ENCODE measurements at regions not wholly inside any gene's neighbourhood (a gene's known extent, or its start where the extent isn't known, plus 50 kb on each side); places are given as distances from the start of the nearest gene placed in this dataset.

DNA sequence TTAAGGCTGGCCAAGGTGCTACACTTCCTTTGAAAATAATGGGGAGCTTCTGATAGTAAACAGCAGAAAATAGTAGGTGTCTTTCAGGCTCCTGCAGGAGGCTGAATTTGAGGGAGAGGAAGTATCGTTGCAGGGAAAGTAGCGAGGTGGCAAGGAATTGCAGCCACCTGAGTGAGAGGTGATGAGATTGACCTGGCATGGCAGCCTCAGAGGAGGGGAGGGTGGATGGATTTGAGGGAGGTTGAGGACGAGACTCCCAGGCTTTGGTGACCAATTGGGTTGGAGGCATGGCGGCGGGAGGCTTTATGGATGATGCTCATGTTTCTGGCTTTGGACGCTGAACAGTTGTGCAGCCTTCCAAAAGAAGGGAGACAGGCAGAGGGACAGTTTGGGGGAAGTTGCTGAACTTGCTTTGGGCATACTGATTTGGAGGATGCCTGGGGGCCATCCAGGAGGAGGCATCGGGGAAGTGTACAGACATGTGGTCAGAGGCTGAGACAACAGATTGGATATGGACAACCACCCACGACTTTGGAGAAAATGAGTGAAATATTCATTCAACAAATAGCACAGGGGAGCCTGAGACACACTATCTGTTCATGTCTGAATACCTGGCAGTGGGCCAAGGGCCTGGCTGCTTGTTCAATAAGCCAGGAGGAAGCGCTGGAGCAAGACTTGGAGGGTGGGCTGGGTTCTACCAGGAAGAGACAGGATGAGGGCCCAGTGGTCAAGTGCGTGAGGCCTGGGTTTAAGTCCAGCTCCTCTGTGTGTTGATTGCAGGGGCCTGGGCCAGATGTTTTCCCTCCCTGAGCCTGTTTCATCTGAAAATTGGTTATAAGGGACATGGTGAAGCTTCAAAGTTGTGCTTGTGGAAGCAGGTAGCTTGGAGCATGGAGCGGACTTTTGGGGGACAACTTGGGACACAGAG is 113.2 kb downstream of the CEBPB start:
- DNase-seq = no peak

DNA sequence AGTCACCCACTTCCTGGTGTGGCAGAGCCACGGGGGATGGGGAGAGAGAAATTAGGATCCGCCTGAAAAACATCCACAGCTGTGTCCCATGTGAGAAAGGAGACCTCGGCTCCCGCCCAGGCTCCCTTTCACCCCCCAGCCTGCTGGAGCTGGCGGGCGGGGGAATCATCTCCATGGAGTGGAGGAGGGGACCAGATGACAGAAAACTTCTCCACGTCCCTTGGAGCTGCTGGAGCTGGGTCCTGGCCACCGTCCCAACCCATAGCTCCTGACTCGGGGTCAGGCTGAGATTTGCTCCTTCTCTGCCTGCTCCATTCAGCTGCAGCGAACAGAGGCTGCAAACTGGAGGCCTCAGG is 113.8 kb downstream of the CEBPB start:
- DNase-seq = no peak

DNA sequence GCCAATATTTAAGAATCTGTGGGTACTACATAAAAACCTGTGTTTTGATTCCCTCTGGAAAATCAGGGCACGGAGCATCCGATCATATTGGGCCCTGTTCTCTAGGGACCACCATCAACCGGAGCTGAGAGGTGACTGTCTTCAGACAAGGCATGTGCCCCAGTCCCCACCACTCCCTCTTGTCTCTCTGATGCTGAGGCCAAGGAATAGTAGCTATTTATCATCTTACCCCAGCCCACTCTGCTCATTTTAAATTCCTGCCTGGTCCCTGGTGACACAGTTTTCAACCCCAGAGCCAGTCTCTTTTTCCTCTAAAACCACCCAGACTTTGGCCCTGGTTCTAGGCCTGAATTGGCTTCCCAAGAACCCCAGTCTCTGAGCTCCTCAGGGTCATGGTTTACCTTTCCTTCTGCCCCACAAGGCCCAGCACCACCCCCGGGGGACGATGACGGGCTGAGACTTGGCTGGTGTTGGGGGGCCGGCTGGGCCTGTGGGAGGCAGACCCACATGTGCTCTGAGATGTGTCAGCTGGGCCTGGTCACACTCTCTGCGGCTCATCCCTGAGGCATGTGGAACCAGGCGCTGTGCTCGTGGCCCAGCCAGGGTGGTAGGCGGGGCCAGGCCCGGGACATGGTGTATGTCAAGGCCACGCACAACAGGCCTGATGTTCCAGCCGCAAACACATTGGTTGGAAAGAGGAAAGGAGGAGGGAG is 114.4 kb downstream of the CEBPB start:
- DNase-seq = no peak

DNA sequence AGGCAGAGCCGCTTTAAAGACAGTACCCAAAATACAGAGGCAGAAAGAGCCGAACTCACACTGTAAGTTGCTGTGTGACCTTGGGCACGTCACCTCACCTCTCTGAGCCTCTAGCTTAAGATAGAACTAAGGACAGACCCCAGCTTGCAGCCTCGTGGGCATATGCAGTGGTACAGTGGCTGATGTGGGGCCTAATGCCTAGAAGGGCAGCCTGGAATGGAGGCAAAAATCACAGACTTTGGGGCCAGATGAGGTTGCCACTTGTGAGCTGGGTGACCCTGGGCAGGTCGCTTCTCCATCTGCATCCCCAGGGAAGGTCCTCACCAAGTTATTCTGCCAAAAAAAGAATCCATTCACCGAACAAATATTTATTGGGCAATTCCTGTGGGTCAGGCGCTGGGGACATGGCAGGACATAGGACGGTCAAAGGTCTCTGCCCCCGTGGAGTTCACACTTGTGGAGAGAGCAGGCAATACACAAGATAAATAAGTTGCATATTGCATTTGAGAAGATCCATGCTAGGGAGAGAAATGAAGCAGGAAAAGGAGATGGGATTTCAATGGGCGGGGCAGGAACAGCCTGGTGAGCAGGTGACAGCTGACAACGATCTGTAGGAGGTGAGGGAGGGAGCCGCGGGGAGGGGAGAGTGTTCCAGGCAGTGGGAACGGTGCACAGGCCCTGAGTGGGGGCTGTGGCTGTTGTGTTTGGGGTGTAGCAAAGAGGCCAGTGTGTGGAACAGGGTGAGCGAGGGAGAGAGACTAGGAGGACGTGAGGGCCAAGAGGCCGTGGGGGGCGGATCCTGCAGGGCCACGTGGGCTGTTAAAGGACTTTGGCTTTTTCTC is 115.2 kb downstream of the CEBPB start:
- DNase-seq = no peak

DNA sequence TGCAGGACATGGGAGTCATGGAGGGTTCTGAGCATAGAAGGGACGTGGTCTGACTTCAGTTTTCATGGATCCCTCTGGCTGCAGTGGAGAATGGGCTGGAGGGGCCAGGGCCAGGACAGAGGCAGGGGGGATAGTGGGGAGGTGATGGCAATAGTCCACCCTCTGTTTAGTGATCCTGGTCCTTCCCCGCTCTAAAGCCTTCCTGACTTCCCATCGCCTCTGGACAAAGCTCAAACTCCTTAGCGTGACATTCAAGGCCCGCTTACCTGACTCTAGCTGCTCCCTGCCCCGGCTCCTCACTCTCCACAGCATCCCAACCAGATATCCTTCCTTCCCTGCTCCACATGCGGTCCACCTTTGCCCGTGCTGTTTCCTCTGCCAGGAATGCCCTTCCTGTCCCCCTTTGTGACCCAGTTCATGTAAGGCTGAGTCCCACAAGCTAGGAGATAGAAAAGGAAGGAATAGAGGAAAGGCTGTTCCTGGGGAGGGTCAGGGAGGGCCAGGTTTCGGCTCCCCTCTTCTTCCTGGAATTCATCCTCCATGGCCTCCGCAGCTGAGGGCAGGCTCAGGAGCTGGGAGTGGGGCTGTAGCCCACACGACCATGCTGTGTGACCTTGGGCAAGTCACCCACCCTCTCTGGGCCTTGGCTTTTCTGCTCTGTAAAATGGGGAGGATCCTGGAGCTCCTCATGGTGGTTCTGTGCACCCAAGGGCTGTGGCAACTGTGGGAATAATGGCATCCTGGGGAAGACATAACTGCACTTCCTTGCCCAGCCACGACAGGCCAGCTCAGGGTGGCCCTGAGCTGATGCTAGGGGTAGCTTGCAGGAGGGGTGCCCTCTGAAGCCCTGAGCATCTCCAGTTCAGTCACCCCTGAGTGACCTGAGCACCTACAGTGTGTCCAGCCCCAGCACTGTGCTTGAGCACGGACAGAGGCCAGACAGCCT is 116.1 kb downstream of the CEBPB start:
- DNase-seq = no peak

DNA sequence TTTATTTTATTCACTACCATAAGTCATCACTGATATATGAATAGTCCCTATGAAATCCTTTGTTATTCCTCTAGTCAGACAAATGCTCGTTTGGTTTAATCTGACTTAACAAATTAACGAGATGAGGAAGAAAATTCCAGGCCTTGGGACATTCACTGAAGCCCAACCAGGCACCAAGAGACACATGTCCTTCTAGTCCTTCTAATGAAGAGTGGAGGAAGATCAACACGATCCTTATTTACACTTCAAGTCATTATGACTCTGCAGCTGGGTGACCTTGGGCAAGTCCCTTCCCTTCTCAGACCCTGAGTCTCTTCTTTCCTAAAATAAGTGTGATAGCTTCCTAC is 117.5 kb downstream of the CEBPB start:
- no peak for DNase-seq

DNA sequence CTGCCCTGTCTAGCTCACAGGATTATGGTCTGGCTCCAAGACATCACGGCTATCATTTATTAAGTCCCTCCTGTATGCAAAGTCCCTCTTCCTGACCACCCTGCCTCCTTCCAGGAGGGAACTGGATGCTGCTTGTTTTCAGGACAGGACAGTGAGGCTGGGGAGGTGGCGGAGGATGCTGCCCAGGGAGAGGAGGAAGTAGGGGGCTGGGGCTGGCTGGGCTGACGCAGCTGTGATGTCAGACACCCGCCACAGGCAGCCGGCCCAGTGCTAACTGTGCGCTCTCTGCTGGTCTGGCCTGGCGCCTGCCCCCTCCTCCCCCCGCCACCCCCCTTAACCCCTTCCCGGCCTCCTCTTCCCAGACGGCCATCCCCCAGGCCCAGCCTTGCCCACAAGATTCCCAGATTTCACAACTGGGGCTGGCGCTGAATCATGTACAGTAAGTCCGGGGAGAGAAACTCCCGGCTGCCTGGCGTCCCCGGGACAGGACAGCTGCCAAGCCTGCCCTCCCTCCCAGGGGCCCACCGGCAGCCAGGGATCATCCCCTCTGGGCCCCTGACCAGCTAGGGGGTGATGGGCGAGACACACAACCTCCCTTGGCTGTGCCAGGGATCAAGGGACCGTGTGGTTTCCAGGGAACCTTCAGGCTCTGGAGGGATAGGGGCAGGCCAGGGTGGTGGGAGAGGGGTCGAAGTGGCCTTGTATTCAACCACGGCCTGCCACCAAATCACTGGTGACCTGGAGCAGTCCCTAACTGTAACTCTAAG is 118.1 kb downstream of the CEBPB start:
- DNase-seq = no peak

DNA sequence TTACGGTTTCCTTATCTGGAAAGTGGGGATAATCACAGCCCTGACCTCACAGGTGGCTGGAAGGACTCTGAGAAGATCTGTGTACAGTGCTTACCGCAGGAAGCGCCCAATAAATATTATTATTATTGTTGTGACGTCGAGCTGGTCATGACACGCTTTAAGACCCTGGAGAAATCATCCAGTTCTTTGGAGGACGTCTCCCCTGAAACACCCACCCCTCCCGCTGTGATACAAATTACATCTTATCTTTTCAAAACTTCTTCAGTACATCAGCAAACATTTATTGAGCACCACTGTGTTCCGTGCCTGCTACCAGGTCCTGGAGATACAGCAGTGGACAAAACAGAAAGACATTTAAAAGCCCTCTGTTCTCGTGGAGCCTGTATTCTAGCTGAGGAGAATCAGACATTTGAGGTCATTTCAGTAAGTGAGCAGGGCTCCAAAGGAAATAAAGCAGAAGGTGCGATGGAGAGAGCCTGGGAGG is 118.7 kb downstream of the CEBPB start:
- DNase-seq = no peak

DNA sequence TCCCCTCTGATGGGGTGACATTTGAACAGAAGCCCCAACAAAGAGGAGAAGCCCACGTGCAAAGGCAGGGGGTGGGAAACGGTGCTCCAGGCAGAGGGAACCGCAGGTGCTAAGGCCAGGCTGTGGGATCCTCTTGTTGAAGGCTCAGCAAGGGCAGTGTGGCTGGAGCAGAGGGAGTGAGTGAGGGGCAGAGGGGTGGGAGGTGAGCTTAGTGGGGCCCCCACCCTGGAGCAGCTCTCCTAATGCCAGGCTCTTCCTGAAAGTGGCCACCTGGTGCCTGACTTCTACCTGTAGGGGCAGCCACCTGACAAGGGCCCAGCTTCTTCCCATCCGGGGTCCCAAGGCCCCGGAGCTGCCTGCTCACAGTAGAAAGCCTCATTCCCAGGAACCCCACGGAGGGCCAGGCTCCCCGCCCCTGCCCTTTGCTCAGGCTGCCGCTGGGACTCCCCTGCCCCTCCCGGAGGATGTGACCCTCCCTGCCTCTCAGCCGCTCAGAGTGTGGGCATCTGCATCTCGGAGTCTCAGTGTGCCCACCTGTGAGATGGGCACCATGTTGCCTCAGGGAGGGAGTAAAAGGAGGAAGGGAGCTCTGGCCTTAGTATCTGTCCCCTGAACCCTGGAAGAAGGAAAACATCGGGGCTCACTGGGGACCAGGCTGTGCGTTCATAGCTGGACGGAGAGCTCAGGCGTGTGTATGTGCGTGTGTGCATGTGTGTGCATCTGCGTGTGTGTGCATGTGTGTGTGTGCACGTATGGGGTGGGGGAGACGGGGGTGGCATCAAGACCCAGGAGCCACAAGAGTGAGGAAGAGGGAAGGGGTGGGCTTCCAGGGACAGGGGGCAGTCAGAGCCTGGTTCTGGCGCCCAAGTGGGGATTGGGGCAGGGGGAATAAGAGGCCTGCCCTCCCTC is 119.4 kb downstream of the CEBPB start:
- no peak for DNase-seq

DNA sequence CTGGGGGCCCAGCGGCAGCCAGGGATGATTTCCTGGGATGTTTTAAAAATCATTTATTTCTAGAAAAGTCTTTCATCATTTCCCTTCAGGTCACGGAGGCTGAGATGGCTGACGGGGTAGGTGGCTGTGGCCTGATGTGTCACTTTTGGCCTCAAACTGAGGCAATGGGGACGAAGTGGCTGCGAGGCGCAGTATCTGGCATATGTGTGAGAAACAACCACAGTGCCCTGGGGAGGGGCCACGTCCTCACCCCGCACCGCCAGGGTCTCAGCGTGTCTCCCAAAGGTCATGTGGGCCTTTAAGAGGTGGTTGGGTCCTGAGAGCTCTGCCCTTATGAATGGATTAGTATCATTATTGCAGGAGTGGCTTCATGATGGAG is 120.0 kb downstream of the CEBPB start:
- no peak for DNase-seq

DNA sequence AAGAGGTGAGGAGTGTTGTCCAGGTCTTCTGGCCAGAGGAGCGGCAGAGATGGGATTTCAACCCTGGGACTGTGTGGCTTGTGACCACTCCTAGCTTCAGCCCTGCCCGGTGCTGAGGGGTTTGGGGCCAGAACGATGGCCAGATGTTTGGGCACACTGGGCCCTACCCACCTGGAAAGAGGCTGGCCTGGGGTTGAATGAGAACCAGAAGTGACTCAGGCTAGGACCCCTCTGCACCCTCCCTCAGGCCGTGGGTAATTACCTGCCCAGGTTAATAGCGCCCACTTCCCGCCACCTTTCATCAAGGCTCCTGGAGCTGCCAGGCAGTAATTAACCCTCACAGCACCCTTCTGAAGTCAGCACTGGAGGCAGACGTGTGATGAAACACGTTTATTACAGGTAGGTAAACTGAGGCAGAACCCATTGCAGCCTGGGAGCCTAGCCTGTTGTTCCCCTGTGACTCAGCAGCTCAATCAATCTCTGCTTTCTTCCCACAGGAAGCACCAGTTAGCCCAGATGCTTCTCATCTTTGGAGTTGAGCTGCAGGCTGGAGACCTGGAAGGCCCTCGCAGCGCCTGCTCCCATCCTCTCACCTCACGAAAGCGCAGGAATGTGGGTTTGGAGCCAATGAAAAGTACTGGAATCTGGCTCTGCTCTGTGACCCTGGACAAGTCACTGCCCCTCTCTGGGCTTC is 120.8 kb downstream of the CEBPB start:
- no peak for DNase-seq

DNA sequence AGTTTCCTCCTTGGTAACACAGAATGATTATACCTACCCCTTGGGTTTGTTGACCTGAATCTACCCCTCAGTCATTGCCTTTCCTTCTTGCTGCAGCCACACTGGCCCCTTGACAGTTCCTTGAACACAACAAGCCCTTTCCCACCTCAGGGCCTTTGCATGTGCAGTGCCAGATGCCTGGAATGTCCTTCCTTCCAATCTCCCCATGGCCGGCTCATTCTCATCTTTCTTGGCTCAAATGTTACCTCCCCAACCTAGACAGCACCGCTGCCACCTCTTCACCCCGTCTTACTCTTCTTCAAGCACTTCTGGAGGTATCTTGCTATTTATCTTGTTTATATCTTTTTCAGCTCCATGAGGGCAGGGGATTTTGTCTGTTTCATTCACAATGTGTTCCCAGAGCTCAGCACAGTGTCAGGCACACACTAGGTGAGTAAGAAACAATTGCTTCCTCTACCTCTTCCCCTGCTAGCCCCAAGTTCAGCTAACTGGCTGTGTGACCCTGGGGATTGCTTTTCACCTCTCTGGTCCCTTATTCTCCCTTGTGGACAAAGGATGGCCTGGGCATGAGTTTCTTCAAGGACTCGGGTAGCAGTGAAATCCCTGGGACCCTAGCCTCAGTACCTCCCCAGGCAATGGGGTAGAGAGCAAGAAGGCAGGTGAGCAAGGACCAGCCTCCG is 121.5 kb downstream of the CEBPB start:
- DNase-seq = no peak

DNA sequence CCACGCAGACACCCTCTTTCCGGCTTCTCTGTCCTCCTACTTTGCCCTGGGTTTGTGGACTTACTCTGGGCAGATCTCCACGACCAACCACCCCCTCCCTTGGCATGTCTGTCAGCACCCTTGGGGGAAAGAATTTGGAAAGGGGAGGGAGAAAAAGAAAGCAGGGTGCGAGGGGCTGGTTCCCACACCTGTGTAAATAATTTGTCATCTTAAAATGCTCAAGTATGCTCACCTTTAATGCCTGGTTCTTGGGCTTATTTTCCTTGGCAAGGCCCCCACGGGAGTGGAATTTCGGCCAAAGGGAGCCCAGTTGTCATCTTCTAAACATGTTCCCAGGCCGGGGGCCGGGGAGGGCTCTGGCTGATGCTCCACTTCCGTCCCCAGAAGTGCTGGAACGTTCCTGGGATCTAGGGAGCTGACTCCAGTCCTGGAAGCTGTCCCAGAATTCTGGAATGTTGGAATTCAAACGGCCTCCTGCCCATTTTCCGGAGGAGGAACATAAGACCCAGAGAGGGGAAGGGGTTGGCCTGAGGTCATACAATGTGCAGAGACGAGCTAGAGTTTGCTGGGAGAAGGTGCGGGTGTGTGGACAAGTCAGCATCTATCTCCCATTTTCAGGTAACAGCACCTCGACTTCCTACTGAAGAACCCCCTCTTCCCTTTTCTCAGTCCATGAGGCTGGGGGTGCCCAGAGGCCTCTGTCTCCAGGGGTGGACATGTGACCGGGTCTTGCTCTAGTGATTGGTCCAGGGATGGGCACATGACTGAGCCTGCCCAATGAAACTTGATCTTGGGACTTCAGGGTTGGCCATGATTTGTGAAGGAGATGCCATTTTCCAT is 122.3 kb downstream of the CEBPB start:
- no peak for DNase-seq

DNA sequence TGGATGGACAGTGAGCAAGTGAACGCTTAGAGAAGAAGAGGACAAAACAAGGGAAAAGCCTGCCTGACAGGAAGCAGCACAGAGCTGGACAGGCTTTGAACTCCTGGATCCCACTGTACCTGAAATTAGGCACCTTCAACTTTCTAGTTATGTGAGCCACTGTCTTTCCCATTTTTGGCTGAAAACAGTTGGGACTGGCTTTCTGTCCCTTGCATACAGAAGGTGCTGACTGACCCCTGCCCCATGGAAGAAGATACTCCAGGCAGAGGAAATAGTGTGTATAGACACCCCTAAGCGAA is 122.8 kb downstream of the CEBPB start:
- no peak for DNase-seq

DNA sequence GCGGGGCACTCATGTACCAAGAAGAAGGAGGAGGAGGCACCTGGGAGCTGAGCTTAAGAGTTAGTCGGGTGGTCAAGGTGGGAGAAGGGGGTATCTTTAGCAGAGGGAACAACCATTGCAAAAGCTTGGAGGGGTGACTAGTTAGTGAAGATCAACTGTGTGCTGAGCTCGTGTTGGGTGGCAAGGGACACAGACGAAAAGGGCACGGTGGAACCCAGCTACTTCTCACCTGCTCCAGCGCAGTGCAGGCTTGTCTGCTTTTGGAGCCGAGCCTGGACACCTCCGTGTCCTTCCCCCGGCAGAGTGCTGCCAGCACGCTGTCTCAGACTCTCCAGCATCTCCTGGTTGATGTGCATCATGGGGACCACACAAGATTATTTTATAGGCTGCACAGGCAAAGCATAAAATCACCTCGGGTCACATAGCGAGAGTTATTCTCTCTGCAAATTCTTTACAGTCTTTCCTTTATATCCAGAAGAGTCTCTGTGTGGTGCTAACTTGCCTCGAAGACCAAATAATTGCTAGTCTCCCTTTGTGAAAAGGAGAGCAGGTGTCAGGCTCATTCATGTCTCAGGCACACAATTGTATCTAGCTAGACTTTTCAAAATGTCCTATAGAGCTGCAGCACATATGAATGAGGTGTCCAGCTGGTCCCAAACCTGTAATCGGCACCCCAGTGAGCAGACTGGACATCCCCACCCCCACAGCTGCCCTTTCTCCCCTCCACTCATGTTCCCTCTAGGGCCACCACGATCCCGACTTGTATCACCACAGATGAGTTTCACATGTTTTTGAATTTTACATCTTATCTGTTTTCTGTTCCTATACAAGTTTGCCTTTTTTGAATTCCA is 123.4 kb downstream of the CEBPB start:
- DNase-seq = no peak

DNA sequence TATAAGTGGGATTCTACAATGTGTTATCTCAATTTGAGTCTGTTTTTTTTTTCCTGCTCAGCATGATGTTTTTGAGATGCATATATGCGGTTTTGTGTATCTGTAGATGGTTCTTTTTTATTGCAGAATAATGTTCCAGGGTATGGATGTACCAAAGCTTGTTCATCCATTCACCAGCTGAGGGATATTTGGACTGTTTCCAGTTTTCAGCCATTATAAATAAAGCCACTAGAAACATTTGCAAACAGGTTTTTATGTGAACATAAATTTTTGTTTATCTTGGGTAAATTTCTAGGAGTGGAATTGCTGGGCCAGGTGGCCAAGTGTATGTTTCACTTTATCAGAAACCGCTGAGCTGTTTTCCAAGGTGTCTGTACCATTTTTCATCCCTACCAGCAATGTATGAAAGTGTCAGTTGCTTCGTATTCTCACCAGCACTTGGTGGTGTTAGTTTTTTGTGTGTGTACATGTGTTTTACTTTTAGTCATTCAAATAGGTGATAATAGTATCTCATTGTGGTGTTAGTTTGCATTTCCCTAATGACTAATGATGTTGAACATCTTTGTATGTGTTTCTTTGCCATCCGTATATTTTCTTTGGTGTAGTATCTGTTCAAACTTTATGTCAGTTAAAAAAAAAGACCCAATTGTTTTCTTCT is 124.2 kb downstream of the CEBPB start:
- no peak for DNase-seq
